ENCODE measurements at regions not wholly inside any gene's neighbourhood (a gene's known extent, or its start where the extent isn't known, plus 50 kb on each side); places are given as distances from the start of the nearest gene placed in this dataset.
A peak's percentile ranks its signal among the peaks of the same experiment; 100 is the strongest.

DNA sequence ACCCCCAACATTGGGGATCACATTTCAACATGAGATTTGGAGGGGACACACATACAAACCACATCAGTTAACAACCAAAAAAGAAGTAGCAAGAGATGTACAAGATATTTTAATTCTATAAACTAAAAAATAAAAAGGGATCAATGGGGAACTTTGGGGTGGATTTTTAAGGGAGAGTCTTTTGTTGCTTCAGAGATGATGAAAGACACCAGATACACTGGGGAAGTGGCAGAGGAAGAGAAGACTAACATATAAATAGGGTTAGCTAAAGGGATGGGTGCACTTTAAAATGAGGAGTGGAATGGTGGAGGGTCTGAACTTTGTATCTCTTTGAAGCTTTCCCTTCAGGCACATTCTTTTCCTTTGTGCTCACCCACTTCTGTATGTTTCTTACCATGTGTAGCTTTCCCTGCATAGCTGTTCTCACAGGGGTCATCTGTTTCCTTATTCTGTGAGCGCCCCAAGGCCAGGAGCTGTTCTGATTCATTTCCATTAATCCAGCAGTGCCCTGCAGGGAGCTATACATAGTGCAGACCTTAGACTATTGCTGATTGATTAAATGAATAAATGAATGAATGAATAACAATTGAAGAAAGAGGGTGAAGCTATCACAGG, 531.6 kb upstream of the KLF4 start:
- H3K36me3 Mint-ChIP-seq (ENCODE audit: low read depth) = no peaks in the 10 kb centered on the region
- TF ChIP-seq, protein P1, sequence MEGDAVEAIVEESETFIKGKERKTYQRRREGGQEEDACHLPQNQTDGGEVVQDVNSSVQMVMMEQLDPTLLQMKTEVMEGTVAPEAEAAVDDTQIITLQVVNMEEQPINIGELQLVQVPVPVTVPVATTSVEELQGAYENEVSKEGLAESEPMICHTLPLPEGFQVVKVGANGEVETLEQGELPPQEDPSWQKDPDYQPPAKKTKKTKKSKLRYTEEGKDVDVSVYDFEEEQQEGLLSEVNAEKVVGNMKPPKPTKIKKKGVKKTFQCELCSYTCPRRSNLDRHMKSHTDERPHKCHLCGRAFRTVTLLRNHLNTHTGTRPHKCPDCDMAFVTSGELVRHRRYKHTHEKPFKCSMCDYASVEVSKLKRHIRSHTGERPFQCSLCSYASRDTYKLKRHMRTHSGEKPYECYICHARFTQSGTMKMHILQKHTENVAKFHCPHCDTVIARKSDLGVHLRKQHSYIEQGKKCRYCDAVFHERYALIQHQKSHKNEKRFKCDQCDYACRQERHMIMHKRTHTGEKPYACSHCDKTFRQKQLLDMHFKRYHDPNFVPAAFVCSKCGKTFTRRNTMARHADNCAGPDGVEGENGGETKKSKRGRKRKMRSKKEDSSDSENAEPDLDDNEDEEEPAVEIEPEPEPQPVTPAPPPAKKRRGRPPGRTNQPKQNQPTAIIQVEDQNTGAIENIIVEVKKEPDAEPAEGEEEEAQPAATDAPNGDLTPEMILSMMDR (conservative IDR thresholded peaks at IDR 0.05) = no peak
- H3K4me1 Mint-ChIP-seq = peaks cover 3% of the 10 kb centered on the region
- no peak for DNase-seq (ENCODE audit: low read depth, low spot score)
- H3K27me3 Mint-ChIP-seq (ENCODE audit: low read depth) = no peaks in the 10 kb centered on the region
- H3K9me3 Mint-ChIP-seq = no peaks in the 10 kb centered on the region
- no peak overlapping the region for H3K27ac Mint-ChIP-seq (ENCODE audit: unreplicated experiment)
- H3K4me3 Mint-ChIP-seq = no peak overlapping the region

- TF ChIP-seq, protein P1 (conservative IDR thresholded peaks at IDR 0.05) = no peak
- H3K27me3 Mint-ChIP-seq (ENCODE audit: low read depth) = no peaks in the 10 kb centered on the region
- H3K9me3 Mint-ChIP-seq = no peaks in the 10 kb centered on the region
- H3K4me1 Mint-ChIP-seq = peaks cover 3% of the 10 kb centered on the region
- no peak overlapping the region for H3K4me3 Mint-ChIP-seq
- H3K36me3 Mint-ChIP-seq (ENCODE audit: low read depth) = no peaks in the 10 kb centered on the region
- DNase-seq (ENCODE audit: low read depth, low spot score) = no peak
- H3K27ac Mint-ChIP-seq (ENCODE audit: unreplicated experiment) = no peak overlapping the region
These were observed 530.3 kb upstream of the KLF4 start for GRCh38 chr9:108019821-108020220.

DNA sequence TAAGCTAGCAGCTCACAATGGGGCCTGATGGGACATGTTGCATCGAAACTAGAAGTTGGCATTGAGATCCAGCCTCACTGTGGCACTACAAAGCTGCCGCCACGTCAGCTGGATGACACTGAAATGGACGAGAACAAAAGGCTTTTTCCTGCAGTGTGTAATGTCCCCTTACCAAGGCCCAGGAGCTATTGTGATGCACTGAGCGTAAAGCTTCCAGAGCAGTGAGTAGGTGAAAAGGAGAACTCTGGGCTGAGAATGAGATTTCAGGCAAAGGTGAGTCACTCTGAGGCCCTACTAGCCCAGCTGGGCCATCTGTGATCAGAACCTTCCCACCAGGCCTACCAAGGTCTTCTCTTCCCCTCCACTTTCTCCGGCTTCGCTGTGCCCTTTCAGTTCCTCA, 528.1 kb upstream of the KLF4 start:
- DNase-seq (ENCODE audit: low read depth, low spot score) = no peak
- no peaks in the 10 kb centered on the region for H3K9me3 Mint-ChIP-seq
- TF ChIP-seq, protein P1 (conservative IDR thresholded peaks at IDR 0.05) = no peak
- no peak overlapping the region for H3K27ac Mint-ChIP-seq (ENCODE audit: unreplicated experiment)
- no peaks in the 10 kb centered on the region for H3K36me3 Mint-ChIP-seq (ENCODE audit: low read depth)
- no peaks in the 10 kb centered on the region for H3K27me3 Mint-ChIP-seq (ENCODE audit: low read depth)
- peaks cover 3% of the 10 kb centered on the region for H3K4me1 Mint-ChIP-seq
- no peak overlapping the region for H3K4me3 Mint-ChIP-seq

- TF ChIP-seq, protein P1 (conservative IDR thresholded peaks at IDR 0.05) = no peak
- Mint-ChIP-seq H3K4me3 (no peak overlapping the region), H3K27me3 (ENCODE audit: low read depth) (no peaks in the 10 kb centered on the region), H3K4me1 (peaks cover 3% of the 10 kb centered on the region), H3K36me3 (ENCODE audit: low read depth) (no peaks in the 10 kb centered on the region), H3K9me3 (no peaks in the 10 kb centered on the region), H3K27ac (ENCODE audit: unreplicated experiment) (no peak overlapping the region)
- DNase-seq (ENCODE audit: low read depth, low spot score) = no peak
These were observed 526.9 kb upstream of the KLF4 start for GRCh38 chr9:108016446-108016845.

GRCh38 chr9:108015690-108016089, 526.1 kb upstream of the KLF4 start:
- TF ChIP-seq, protein P1 (conservative IDR thresholded peaks at IDR 0.05) = no peak
- no peak overlapping the region for H3K4me3 Mint-ChIP-seq
- DNase-seq (ENCODE audit: low read depth, low spot score) = no peak
- no peaks in the 10 kb centered on the region for H3K27me3 Mint-ChIP-seq (ENCODE audit: low read depth)
- H3K27ac Mint-ChIP-seq (ENCODE audit: unreplicated experiment) = peak overlapping the region; percentile 64
- no peaks in the 10 kb centered on the region for H3K9me3 Mint-ChIP-seq
- no peaks in the 10 kb centered on the region for H3K4me1 Mint-ChIP-seq
- no peaks in the 10 kb centered on the region for H3K36me3 Mint-ChIP-seq (ENCODE audit: low read depth)

Measured in neural crest cell (in vitro differentiated cells).